ENCODE measurements at regions not wholly inside any gene's neighbourhood (a gene's known extent, or its start where the extent isn't known, plus 50 kb on each side); places are given as distances from the start of the nearest gene placed in this dataset.
"Not testable (repeated sequence)": the region's sequence is repeated elsewhere in the genome, so short reads cannot be mapped to it uniquely, and the experiment has no call there.

- Histone ChIP-seq H3K4me3 (ENCODE audit: low read length) (no peak overlapping the region), H4K20me1 (ENCODE audit: control insufficient read depth, insufficient read depth, low read depth, low read length) (no peaks in the 10 kb centered on the region), H3K4me2 (ENCODE audit: low read length) (no peak overlapping the region), H3K36me3 (ENCODE audit: control insufficient read depth, low read length) (no peaks in the 10 kb centered on the region), H3K9me3 (ENCODE audit: control insufficient read depth, insufficient read depth, low read length) (no peaks in the 10 kb centered on the region), H3K4me1 (ENCODE audit: control insufficient read depth, low read length) (no peaks in the 10 kb centered on the region), H3K9me2 (replicated peaks; ENCODE audit: control insufficient read depth, low read length) (no peaks in the 10 kb centered on the region), H3K79me2 (ENCODE audit: control insufficient read depth, low read length) (no peaks in the 10 kb centered on the region), H3F3A (ENCODE audit: control insufficient read depth, insufficient read depth) (no peaks in the 10 kb centered on the region), H3K27ac (ENCODE audit: low read depth, low read length) (no peak overlapping the region), H3K27me3 (ENCODE audit: control insufficient read depth, low read length) (peaks cover 7% of the 10 kb centered on the region; the same call in 1 of the 2 replicates)
- TF ChIP-seq EZH2phosphoT487 (IDR thresholded peaks at IDR 0.05; ENCODE audit: borderline replicate concordance, low read length) (no peak), CTCF (IDR thresholded peaks at IDR 0.05; ENCODE audit: low read depth, low read length, poor library complexity, severe bottlenecking) (no peak)
Measured at GRCh38 chr16:75865736-75866135, 139.4 kb upstream of the CPHXL start.

GRCh38 chr16:75868636-75869632 lies 142.6 kb upstream of the CPHXL start:
- Histone ChIP-seq H4K20me1 (ENCODE audit: control insufficient read depth, insufficient read depth, low read depth, low read length) (no peaks in the 10 kb centered on the region), H3K4me2 (ENCODE audit: low read length) (no peak overlapping the region), H3K4me1 (ENCODE audit: control insufficient read depth, low read length) (no peaks in the 10 kb centered on the region), H3K9me3 (ENCODE audit: control insufficient read depth, insufficient read depth, low read length) (no peaks in the 10 kb centered on the region), H3F3A (ENCODE audit: control insufficient read depth, insufficient read depth) (no peaks in the 10 kb centered on the region), H3K27me3 (ENCODE audit: control insufficient read depth, low read length) (peaks cover 11% of the 10 kb centered on the region), H3K27ac (ENCODE audit: low read depth, low read length) (no peak overlapping the region), H3K9me2 (replicated peaks; ENCODE audit: control insufficient read depth, low read length) (no peaks in the 10 kb centered on the region), H3K4me3 (ENCODE audit: low read length) (no peak overlapping the region), H3K79me2 (ENCODE audit: control insufficient read depth, low read length) (no peaks in the 10 kb centered on the region), H3K36me3 (ENCODE audit: control insufficient read depth, low read length) (no peaks in the 10 kb centered on the region)
- no peak for TF ChIP-seq EZH2phosphoT487 (IDR thresholded peaks at IDR 0.05; ENCODE audit: borderline replicate concordance, low read length)
- TF ChIP-seq CTCF (IDR thresholded peaks at IDR 0.05; ENCODE audit: low read depth, low read length, poor library complexity, severe bottlenecking) = no peak

GRCh38 chr16:75881280-75881679 lies 155.0 kb upstream of the CPHXL start:
- H3K27me3 ChIP-seq (ENCODE audit: control insufficient read depth, low read length); H3K9me3 ChIP-seq (ENCODE audit: control insufficient read depth, insufficient read depth, low read length); H3K4me3 ChIP-seq (ENCODE audit: low read length); H3K27ac ChIP-seq (ENCODE audit: low read depth, low read length); H3K36me3 ChIP-seq (ENCODE audit: control insufficient read depth, low read length); H3K4me1 ChIP-seq (ENCODE audit: control insufficient read depth, low read length); H4K20me1 ChIP-seq (ENCODE audit: control insufficient read depth, insufficient read depth, low read depth, low read length); H3K79me2 ChIP-seq (ENCODE audit: control insufficient read depth, low read length); H3F3A ChIP-seq (ENCODE audit: control insufficient read depth, insufficient read depth); H3K4me2 ChIP-seq (ENCODE audit: low read length); H3K9me2 ChIP-seq (replicated peaks; ENCODE audit: control insufficient read depth, low read length): not testable (repeated sequence)

GRCh38 chr16:75899163-75899562 lies 172.9 kb upstream of the CPHXL start:
- Histone ChIP-seq H3K9me3 (ENCODE audit: control insufficient read depth, insufficient read depth, low read length) (no peaks in the 10 kb centered on the region), H3K9me2 (replicated peaks; ENCODE audit: control insufficient read depth, low read length) (no peaks in the 10 kb centered on the region), H3K27ac (ENCODE audit: low read depth, low read length) (no peak overlapping the region), H3K79me2 (ENCODE audit: control insufficient read depth, low read length) (no peaks in the 10 kb centered on the region), H3K4me1 (ENCODE audit: control insufficient read depth, low read length) (no peaks in the 10 kb centered on the region), H3K4me3 (ENCODE audit: low read length) (no peak overlapping the region), H3K36me3 (ENCODE audit: control insufficient read depth, low read length) (no peaks in the 10 kb centered on the region), H3F3A (ENCODE audit: control insufficient read depth, insufficient read depth) (no peaks in the 10 kb centered on the region), H4K20me1 (ENCODE audit: control insufficient read depth, insufficient read depth, low read depth, low read length) (no peaks in the 10 kb centered on the region), H3K27me3 (ENCODE audit: control insufficient read depth, low read length) (no peaks in the 10 kb centered on the region), H3K4me2 (ENCODE audit: low read length) (no peak overlapping the region)
- TF ChIP-seq CTCF (IDR thresholded peaks at IDR 0.05; ENCODE audit: low read depth, low read length, poor library complexity, severe bottlenecking) = no peak
- no peak for TF ChIP-seq EZH2phosphoT487 (IDR thresholded peaks at IDR 0.05; ENCODE audit: borderline replicate concordance, low read length)
